LoVo (cell line): ENCODE measurements at regions not wholly inside any gene's neighbourhood (a gene's known extent, or its start where the extent isn't known, plus 50 kb on each side); places are given as distances from the start of the nearest gene placed in this dataset.

ENCODE experiments used
- DNase-seq: peaks from one replicate; pipeline ENCODE4 v3.0.0-alpha.2; 2016; ENCODE audit warnings: low spot score

DNA sequence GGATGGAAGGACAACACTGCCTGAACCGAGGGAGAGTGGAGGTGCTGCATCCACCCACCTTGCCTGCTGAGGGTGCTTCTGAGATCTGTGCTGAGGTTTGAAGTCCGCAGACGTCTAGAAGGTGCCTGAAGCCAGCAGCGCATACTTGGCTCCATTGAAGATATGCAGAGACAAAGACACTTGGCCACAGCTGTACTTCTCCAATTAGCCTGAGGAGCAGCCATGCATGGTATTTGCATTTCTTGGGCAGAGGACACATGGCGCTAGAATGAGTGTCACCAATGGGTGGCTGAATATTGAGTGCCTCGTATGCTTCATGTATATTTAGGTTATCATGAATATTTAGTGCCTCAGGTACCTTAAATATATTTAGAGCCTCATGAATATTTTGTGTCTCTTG lies 128.7 kb upstream of the ATP6AP2 start:
- no peak for DNase-seq

DNA sequence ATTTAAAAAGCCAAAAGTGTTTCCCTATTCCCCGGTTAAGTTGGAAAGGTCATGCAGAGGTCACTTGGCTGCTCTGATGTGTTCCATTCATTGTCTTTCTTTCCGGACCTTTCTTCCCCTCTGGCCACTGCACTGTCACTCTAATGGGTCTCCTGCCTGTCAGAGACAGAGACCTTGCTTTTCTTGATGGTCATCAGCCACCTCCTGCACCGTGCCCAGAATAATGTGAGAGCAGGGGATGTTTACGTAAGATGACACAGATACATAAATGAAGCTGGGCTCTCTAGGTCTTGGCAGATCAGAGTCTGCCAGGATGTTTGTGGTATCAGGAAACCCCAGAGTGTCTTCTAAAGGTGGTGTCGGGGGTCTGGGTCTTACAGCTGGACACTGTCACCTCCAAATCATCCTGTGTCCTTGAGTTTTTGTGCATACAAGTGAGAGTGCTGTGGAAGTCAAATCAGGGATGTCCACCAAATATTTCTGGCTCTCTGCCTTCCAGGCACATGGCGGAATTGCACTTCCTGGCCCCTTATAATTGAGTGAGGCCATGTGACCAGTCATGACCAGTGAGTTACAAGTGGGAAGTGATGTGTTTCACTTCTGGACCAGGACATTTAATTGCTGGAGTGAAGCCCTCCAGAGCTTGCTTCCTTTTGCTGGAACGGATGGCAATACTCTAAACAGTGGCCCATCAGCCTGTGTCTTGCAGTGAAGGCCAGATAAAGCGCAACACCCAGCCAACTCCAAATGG lies 130.6 kb upstream of the ATP6AP2 start:
- no peak for DNase-seq

- DNase-seq, result no peak
Measured at GRCh38 chrX:40449396-40449795, 131.4 kb upstream of the ATP6AP2 start.

DNA sequence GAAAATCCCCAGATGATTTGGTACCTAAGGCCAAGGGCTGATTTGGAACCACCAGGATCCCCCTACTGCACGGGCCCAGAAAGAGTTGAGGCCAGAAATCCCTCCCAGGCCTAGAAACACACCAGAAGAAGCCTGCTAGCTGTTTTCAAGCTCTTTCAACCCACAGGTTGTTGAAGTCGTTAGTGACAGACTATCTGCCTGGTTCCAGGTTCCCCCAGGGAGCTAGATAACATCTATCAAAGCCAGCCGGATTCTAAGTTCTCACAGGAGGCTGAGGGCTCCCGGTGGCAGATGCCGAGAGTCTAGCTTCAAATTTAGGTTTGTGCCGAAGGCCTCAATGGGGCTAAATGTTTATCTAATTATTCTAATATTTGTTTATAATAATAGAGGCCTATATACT lies 132.0 kb upstream of the ATP6AP2 start:
- DNase-seq, result no peak

DNA sequence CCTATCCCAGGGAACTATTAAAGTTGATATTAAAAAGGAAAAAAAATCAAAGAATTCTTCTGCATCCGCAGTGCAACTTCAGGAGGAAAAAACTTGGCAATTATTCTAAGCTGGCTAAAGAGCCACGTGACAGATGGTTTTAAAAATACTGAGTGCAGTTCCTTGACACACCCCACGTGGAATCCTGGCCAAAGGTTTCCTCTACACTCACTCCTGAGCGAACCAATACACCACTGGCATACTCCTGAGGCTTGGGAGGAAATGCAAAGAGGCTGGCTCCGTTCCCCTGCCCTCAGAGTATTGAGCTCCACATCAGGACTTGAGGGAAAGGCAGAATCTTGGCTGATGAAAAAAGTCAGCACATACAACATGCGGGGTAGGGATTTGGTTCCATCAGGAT lies 133.8 kb upstream of the ATP6AP2 start:
- no peak for DNase-seq

GRCh38 chrX:40445691-40446090 lies 135.1 kb upstream of the ATP6AP2 start:
- DNase-seq, result no peak

GRCh38 chrX:40444798-40445496 lies 135.8 kb upstream of the ATP6AP2 start:
- no peak for DNase-seq

DNA sequence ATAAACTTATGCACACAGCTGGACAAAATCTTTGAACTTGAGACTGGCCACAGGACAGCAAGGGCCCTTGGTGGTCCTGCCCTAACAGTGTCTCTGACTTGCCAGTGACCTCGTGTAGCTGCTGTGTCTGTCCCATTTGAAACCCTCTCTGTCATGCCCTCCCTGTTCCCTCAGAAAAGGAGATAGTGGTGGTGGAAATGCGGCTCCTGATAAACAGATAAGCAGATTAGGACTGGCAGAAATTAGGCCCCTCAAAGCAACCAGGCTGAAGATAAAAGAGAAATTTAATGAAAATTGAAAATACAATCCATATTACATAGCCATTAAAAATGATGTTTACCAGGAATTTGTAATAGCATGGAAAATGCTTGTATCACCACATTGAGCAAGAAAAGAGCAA lies 136.6 kb upstream of the ATP6AP2 start:
- DNase-seq, result no peak

DNA sequence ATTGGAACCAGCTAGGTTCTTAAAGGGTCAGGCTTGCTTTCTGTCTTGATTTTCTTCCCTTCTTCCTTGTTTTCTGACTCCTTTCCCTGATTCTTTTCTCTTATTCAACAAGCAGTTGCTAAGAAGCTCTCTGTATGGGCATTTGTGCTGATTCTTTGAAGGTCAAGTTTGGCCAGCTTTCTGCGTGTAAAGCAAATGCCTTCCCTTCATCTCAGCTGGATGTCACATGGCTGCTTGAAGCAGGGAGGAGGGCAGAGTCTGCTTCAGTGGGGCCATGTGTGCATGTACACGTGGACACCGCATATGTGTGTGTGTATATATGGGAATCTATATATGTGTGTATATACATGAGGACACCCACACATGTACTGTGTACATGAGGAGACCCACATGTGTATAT lies 139.9 kb upstream of the ATP6AP2 start:
- DNase-seq, result no peak

DNA sequence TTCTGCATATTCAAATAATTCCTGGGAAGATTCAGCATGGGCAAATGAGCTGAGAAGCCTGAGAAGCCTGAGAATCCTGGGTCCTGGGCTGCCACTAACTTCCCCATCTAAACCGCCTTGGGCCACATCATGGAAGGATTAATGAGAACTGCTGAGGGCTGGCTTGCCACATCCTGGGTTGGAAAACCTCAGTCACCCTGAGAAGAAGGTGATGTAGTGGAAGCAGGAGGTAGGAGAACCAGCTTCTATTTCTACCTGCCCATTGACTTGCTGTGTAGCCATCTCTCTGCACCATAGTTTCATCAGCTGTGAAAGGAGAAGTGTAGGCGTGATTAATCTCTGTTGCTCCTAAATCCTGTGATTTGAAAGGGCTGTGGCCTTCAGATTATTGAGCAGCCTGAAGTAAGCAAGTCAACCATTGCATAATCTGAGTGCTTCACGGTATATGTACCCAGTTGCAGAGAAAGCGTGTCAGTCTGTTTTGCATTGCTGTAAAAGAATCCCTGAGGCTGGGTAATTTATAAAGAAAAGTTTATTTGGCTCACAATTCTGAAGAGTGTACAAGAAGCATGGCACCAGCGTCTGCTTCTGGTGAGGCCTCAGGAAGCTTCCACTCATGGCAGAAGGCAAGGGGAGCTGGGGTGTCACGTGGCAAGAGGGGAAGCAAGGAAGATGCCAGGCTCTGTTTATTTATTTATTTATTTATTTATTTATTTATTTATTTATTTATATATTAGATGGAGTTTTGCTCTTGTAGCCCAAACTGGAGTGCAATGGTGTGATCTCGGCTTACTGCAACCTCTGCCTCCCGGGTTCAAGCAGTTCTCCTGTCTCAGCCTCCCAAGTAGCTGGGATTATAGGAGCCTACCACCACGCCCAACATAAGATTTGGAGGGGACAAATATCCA lies 140.9 kb upstream of the ATP6AP2 start:
- no peak for DNase-seq

GRCh38 chrX:40437348-40437747 lies 143.4 kb upstream of the ATP6AP2 start:
- DNase-seq, result no peak

GRCh38 chrX:40434947-40435346 lies 145.8 kb upstream of the ATP6AP2 start:
- DNase-seq, result no peak

DNA sequence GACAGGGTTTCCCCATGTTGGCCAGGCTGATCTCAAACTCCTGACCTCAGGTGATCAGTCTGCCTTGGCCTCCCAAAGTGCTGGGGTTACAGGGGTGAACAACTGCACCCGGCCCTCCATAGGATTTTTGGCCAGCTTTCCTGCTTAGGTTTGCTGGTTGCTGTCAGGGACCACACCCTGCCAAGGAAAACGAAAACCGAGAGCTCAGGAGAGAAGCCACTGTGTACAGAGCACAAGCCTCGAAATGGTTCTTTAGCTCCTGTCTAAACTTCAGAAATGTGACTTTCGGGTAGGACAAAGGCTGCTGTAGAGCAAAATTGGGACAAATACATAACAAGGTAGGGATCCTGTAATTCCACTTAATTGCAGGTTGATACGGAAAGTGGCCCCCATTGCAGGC lies 146.3 kb upstream of the ATP6AP2 start:
- no peak for DNase-seq

GRCh38 chrX:40433160-40433559 lies 147.6 kb upstream of the ATP6AP2 start:
- DNase-seq, result no peak

DNA sequence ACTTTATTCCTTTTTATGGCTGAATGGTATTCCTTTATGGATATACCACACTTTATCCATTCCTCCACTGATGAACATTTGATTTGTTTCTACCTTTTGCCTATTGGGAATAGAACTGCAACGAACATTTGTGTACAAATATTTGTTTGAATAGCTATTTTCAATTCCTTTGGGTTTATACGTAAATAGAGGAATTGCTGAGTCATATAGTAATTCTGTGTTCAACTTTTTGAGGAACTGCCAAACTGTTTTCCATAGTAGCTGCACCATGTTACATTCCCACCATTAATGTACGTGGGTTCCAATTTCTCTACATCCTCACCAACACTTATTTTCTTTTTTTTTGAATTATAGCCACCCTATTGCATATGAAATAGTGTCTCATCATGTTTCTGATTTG lies 156.5 kb upstream of the ATP6AP2 start:
- DNase-seq, result no peak

DNA sequence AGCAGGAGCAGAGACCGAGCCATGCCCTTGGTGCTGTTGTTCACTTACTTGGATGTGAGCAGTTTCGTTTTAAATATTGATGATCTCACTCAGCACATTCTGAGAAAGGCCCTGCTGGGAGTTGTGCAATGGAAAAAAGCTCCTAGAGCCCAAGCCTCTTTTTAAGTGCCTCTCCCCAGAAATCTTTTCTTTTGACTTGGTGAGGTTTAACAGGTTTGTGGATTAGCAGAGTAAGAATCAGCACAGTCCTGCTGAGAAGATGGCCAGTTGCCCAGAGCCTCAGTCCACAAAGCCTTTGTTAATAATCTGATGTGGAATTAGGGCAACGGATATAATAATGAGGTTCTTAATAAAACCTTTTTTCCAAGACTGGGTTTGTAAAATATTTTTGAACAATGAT lies 157.5 kb upstream of the ATP6AP2 start:
- no peak for DNase-seq

- no peak for DNase-seq
Measured at GRCh38 chrX:40422021-40422420, 158.7 kb upstream of the ATP6AP2 start.

GRCh38 chrX:40420899-40421729 lies 159.7 kb upstream of the ATP6AP2 start:
- no peak for DNase-seq

DNA sequence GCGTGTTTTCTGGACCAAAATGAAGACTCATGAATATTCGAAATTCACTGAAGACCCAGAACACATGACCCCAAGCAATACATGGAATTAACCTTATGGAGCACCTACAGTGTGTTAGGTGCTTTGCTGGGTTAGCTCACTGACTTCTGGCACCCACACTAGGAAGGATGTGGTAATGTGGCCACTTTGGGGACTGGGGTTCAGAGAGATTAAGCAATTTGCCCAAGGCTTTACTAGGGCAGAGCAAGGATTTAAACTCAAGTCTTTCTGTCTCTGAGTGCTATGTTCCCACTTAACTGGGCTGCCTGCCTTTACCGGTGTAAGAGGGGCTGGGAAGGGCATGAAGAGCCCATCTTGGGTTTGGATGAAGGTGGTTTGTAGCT lies 162.0 kb upstream of the ATP6AP2 start:
- no peak for DNase-seq

- no peak for DNase-seq
Measured at GRCh38 chrX:40418146-40418812, 162.5 kb upstream of the ATP6AP2 start.

DNA sequence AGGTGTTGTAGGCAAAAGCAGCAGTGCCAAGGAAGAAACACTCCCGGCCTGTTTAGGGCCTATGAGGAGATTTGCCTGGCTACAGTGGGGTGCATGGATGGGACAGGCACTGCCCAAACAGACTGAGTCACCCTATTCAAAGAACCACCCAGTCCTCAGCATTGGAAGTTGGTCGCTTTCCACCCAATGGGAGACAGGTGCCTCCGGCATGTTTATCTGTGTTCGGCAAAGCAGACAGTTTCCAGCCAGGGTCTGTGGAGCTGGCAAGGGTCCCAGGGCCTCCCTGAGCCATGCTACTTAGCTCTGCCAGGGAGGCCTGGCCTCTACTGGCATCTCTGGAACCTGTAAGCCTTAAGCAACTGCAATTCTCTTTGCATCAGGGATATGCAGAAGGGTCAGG lies 165.1 kb upstream of the ATP6AP2 start:
- DNase-seq, result no peak
